D721Med (cell line): ENCODE measurements at regions not wholly inside any gene's neighbourhood (a gene's known extent, or its start where the extent isn't known, plus 50 kb on each side); places are given as distances from the start of the nearest gene placed in this dataset.

Source experiments
- DNase-seq: peaks from one replicate; pipeline ENCODE4 v3.0.0; 2011; ENCODE audit warnings: low spot score; ENCODE audit not compliant: insufficient read length
- FAIRE-seq: peaks from 2 replicates; lab custom pipeline; 2011; peaks lifted over from hg19 to GRCh38; lab: Jason Lieb, UNC
- TF ChIP-seq, protein P1 (sequence below): IDR thresholded peaks from 2 replicates; pipeline ENCODE4 v1.5.1; 2012; ENCODE audit warnings: mild to moderate bottlenecking, control low read depth; ENCODE audit not compliant: insufficient read depth; ENCODE audit errors: missing control alignments

DNA sequence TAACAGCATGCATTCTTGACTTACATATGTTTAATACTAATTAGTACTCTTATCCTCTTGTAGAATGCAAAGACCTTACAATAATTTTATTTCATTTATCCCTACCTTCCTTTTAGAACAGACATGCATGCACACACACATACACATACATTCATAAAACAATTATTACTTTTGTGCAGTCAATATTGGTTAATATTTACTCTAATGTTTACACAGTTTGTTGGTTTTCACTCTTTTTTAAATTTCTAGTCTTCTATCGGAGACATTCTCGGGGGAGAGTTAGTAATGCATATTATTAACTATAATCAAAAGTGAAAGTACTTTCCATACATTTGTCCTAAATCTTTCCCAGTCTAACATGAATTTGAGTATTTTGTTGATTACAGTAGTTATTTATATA, 317.7 kb upstream of the DPH6 start:
- DNase-seq = no peak
- FAIRE-seq = no peak
- TF ChIP-seq, protein P1, sequence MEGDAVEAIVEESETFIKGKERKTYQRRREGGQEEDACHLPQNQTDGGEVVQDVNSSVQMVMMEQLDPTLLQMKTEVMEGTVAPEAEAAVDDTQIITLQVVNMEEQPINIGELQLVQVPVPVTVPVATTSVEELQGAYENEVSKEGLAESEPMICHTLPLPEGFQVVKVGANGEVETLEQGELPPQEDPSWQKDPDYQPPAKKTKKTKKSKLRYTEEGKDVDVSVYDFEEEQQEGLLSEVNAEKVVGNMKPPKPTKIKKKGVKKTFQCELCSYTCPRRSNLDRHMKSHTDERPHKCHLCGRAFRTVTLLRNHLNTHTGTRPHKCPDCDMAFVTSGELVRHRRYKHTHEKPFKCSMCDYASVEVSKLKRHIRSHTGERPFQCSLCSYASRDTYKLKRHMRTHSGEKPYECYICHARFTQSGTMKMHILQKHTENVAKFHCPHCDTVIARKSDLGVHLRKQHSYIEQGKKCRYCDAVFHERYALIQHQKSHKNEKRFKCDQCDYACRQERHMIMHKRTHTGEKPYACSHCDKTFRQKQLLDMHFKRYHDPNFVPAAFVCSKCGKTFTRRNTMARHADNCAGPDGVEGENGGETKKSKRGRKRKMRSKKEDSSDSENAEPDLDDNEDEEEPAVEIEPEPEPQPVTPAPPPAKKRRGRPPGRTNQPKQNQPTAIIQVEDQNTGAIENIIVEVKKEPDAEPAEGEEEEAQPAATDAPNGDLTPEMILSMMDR = no peak

DNA sequence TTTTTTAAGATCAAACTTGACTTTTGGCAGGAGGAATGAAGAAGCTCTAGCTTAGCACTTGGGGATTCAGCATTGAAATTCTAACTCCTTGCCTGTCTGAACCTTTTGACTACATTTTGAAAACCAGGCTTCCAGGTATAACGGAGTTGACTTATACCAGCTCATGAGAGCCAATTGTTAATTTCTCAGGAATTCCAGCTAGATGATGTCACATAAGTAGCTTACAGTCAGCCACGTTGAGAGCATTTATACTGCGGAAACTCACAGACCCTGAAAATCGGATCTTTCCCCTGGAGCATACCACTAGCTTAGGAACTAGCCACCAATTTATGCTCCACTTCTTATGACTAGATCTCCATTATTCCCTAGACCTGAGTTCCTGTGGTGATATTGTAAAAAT, 321.4 kb upstream of the DPH6 start:
- FAIRE-seq (no peak), DNase-seq (no peak)
- TF ChIP-seq, protein P1 = no peak

DNA sequence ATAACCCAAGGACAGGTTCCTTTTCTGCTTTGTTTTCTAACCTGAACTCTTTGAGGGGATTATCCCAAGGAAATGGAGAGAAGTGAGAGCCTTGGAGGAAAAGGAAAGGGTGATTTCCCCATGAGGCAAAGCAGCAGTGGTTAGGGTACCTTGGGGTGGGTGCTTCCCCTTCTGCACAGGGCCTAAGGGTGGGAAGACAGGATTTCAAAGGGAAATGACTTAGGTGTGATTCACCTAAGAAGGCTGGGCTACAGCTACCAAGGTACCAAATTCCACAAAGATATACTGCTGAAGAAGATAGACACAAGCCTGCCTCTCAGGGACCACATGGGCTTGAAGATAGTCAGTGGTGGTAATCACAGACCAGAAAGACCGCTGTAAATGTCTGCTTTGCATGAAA, 325.3 kb upstream of the DPH6 start:
- TF ChIP-seq, protein P1 = no peak
- no peak for FAIRE-seq
- no peak for DNase-seq

DNA sequence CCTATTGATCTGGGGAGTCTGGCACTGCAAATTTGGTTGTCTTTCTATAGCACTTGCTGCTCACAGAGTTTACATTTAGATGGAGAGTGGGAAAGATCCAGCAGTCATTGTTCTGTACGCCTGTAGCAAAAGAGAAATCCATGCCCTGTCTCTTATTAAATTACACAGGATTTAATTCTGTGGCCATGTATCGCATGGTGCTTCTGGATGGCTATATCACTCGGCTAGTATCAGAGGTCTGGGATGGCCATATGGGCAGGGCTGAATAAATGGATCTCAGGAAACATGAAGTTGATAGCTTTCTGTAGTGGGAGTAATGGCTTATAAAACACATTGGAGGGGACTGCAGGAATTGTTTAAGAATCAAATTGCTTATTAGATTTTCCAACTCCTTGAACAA, 325.8 kb upstream of the DPH6 start:
- no peak for FAIRE-seq

DNA sequence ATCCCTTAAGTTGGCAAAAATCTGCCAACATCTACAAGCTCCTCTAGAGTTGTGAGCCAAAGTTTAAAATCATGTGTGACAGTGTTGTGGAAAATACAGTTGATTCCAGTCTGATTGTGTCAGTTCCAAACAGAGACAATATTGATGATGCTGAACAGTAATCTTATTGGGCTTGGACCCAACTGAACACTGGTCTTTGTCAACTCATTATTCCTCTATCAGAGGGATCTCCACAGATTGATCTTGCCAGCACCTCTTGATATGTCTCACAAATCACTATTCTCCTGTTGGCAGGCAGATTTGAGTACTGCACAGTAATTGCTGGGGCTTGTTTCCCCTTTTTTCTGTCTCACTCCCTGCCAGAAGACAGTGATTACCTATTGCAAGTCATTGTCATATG, 326.6 kb upstream of the DPH6 start:
- FAIRE-seq (no peak), DNase-seq (no peak)
- TF ChIP-seq, protein P1 = no peak

More for the DNA sequence above, 325.8 kb upstream of the DPH6 start:
- DNase-seq = no peak
- TF ChIP-seq, protein P1 = no peak

DNA sequence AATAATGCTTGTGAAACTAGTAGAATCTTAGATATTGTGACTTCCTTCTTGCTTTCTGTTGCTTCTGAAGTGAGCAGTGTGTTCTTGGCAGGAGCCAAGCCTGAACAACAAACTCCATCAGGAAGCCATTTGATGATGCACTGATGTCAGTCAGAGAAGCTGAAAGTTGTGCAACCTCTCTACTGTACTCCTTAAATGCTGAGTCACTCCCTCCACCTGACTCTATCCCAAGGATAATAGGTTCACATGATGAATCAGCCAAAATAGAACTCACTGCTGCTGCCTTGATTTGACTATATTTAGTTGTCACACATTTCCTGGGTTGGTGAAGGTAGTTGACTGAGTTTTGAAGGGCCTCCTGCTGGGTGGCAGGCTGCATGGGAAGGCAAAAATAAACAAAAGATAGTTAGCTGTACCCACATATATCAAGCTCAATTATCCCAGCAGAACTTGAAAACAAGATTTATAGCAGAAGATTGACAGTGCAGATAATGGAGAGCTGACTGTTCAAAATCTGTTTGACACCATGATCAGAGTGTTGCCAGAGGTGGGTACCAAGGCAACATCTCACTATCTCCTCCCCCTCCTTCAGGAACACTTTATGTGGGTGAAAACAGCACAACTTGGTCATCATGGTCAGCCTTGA, 328.4 kb upstream of the DPH6 start:
- no peak for FAIRE-seq
- DNase-seq = no peak
- TF ChIP-seq, protein P1 = no peak

DNA sequence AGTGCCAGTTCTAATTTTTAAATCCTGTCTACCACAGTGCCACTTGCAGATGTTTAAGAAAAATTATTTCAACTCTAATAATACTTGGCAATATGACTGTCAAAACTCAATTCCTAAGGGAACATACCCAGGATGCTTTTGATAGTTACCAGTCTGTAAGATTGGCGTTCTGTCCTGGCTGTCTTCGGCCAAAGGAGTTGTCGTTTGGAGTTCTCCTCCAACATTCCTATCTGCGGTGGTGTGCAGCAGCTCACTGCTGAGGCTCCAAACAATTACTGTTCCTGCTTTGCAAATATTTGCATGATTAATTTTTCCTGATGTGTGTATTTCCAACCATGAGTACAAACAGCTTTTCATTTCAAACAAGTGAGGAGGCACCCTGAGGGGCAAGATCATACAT, 330.8 kb upstream of the DPH6 start:
- TF ChIP-seq, protein P1 = no peak
- DNase-seq (no peak), FAIRE-seq (no peak)
